Activated CD4-positive, alpha-beta T cell treated with anti-CD3 and anti-CD28 coated beads, Interleukin-2, Interleukin-6, amounts not matched to agents 100 ng/mL and 50 ng/mL, durations not matched to agents 16 hours and 8 hours (primary cell): ENCODE measurements at regions not wholly inside any gene's neighbourhood (a gene's known extent, or its start where the extent isn't known, plus 50 kb on each side); places are given as distances from the start of the nearest gene placed in this dataset.
A peak's percentile ranks its signal among the peaks of the same experiment; 100 is the strongest.

ENCODE experiments used
- DNase-seq: peaks from one replicate; pipeline ENCODE4 v3.0.0-alpha.2; 2020

- DNase-seq = no peak
These were observed 583.1 kb downstream of the CCDC171 start for GRCh38 chr9:16135968-16136367.

- no peak for DNase-seq
These were observed 583.6 kb downstream of the CCDC171 start for GRCh38 chr9:16136451-16136850.

GRCh38 chr9:16136961-16137360, 584.1 kb downstream of the CCDC171 start:
- DNase-seq = no peak

GRCh38 chr9:16138561-16139491, 586.0 kb downstream of the CCDC171 start:
- DNase-seq = no peak

- no peak for DNase-seq
These were observed 586.9 kb downstream of the CCDC171 start for GRCh38 chr9:16139774-16140173.

- DNase-seq = no peak
These were observed 590.5 kb downstream of the CCDC171 start for GRCh38 chr9:16143310-16143709.

- no peak for DNase-seq
These were observed 591.4 kb downstream of the CCDC171 start for GRCh38 chr9:16143947-16144890.

- no peak for DNase-seq
These were observed 592.5 kb downstream of the CCDC171 start for GRCh38 chr9:16145196-16145950.

- DNase-seq = no peak
These were observed 594.9 kb downstream of the CCDC171 start for GRCh38 chr9:16147726-16148125.

- no peak for DNase-seq
These were observed 597.7 kb downstream of the CCDC171 start for GRCh38 chr9:16150501-16150900.

- no peak for DNase-seq
These were observed 598.3 kb downstream of the CCDC171 start for GRCh38 chr9:16150938-16151650.

GRCh38 chr9:16152276-16153101, 599.6 kb downstream of the CCDC171 start:
- DNase-seq = no peak

- no peak for DNase-seq
These were observed 600.4 kb downstream of the CCDC171 start for GRCh38 chr9:16153221-16153620.

GRCh38 chr9:16153741-16154140, 600.9 kb downstream of the CCDC171 start:
- no peak for DNase-seq

GRCh38 chr9:16154521-16155078, 601.8 kb downstream of the CCDC171 start:
- DNase-seq = peak; percentile 45

- no peak for DNase-seq
These were observed 603.0 kb downstream of the CCDC171 start for GRCh38 chr9:16155878-16156277.

- DNase-seq = no peak
These were observed 604.4 kb downstream of the CCDC171 start for GRCh38 chr9:16157216-16157615.

GRCh38 chr9:16157651-16158050, 604.8 kb downstream of the CCDC171 start:
- no peak for DNase-seq

- no peak for DNase-seq
These were observed 605.2 kb downstream of the CCDC171 start for GRCh38 chr9:16158093-16158492.

GRCh38 chr9:16161483-16161882, 608.6 kb downstream of the CCDC171 start:
- DNase-seq = no peak

GRCh38 chr9:16170119-16170518, 617.3 kb downstream of the CCDC171 start:
- no peak for DNase-seq
